Fibroblast of pulmonary artery (primary cell): ENCODE measurements at regions not wholly inside any gene's neighbourhood (a gene's known extent, or its start where the extent isn't known, plus 50 kb on each side); places are given as distances from the start of the nearest gene placed in this dataset.
"Not testable (repeated sequence)": the region's sequence is repeated elsewhere in the genome, so short reads cannot be mapped to it uniquely, and the experiment has no call there.

ENCODE experiments used
- DNase-seq: peaks from one replicate; pipeline ENCODE4 v3.0.0-alpha.2; 2010; ENCODE audit warnings: low read depth
- H3K4me3 ChIP-seq: replicated peaks from 2 replicates; pipeline ENCODE4 v1.5.1; 2011; ENCODE audit warnings: low read depth, mild to moderate bottlenecking, control low read depth, low read length, moderate library complexity
- TF ChIP-seq, protein P1 (sequence below): IDR thresholded peaks from 2 replicates; pipeline ENCODE4 v1.5.1; 2011; ENCODE audit warnings: mild to moderate bottlenecking, control low read depth, low read length, inconsistent platforms; ENCODE audit errors: missing control alignments

DNA sequence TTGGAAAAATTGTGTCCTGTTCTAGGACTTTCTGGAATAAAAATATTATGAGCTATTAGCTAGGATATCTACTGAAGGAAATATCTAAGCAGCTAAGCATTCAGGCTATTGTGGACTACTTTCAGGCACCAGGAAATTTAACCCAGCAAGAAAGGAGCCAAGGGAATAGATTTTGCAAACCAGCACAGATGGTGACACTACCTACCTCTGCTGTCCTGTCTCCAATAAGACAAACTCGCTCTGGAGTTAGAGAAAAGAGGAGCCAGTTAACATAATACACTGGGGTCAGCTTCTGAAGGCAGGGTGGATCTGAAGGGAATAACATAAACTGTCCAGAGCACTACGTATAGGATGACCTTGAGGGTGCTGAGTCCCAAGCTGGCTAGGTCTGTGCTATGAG, 223.7 kb upstream of the PRSS58 start:
- no peak for DNase-seq
- H3K4me3 ChIP-seq, result no peak overlapping the region
- TF ChIP-seq, protein P1, sequence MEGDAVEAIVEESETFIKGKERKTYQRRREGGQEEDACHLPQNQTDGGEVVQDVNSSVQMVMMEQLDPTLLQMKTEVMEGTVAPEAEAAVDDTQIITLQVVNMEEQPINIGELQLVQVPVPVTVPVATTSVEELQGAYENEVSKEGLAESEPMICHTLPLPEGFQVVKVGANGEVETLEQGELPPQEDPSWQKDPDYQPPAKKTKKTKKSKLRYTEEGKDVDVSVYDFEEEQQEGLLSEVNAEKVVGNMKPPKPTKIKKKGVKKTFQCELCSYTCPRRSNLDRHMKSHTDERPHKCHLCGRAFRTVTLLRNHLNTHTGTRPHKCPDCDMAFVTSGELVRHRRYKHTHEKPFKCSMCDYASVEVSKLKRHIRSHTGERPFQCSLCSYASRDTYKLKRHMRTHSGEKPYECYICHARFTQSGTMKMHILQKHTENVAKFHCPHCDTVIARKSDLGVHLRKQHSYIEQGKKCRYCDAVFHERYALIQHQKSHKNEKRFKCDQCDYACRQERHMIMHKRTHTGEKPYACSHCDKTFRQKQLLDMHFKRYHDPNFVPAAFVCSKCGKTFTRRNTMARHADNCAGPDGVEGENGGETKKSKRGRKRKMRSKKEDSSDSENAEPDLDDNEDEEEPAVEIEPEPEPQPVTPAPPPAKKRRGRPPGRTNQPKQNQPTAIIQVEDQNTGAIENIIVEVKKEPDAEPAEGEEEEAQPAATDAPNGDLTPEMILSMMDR, result no peak

DNA sequence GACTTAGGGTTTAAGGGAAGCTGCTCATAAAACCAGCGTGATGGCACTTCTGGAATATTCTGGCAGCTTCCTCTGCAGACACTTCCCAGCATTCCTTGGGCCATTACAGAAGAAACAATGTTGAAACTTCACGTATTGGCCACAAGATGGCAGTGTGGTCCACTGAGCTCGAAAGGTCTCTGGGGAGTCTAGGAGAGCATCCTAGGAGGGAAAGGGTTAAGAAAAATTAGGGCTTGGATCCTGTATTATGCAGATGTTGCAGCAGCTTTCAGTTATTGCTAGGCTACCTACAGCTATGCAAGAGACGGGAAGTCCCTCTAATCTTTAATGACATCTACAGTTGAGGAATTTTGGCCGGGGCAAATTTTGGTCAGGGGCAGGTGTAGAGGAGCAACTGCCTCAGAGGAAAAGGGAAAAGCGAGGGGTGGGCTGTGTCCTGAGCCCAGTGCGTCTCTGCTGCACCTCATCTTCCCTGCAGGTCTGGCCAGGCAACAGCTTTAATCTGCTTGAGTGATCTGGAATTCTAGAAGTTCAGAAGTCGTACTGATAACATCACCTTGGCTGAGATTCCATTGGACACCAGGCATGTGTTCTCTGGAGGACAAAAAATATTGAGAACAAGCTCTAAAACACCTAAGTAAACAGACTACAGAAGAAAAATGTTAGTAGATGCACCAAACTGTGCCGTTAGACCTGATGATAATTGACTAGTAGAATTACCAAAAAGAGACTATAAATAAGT, 220.8 kb upstream of the PRSS58 start:
- H3K4me3 ChIP-seq, result no peak overlapping the region
- TF ChIP-seq, protein P1, result peak; percentile 67
- DNase-seq, result peak; percentile 65

DNA sequence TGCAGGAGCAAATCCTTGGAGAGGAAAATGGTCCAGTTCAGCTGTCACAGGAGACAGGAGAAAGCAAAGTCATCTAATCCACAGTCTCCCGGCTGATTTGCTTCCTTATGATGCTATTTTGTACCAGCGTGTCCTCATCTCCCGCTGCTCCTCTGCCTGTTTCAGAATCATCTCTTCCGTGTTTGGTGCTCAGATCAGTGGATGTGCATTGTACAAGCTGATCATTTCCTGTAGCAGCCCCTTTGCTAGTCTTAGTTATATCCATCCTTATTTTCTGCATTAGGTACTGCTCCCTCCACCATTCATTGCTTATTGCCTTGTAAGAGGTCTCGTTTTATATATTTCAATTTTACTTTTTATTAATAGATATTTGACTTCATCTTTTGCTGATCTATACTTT, 219.9 kb upstream of the PRSS58 start:
- H3K4me3 ChIP-seq, DNase-seq: not testable (repeated sequence)

DNA sequence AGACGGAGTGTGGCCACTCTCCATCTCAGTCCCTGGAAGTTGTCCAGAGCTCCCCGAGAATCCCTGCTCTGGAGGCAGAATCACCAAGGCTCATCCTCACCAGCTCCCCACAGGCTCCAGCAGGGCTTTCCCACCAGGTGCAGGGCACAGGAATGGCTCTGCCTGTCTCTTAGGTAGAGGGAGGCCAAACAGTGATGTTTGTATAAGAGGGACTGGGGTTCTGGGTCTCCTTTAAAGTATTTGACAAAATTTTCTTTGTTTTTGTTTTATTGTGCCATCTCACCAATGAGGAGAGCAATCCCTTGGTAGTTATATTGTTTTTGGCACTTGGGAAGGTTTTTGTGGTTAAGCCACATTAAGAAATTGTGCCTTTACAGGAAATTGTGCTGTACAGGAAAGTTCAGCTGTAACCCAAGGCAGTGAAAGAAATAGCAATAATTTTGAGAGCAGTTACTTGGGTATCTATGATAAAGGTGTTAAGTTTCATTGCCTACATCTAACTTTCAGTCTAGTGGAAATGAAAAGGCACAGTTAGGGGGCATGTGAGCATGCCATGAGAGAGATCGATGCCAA, 219.3 kb upstream of the PRSS58 start:
- peak; percentile 58 for DNase-seq
- TF ChIP-seq, protein P1, result no peak

DNA sequence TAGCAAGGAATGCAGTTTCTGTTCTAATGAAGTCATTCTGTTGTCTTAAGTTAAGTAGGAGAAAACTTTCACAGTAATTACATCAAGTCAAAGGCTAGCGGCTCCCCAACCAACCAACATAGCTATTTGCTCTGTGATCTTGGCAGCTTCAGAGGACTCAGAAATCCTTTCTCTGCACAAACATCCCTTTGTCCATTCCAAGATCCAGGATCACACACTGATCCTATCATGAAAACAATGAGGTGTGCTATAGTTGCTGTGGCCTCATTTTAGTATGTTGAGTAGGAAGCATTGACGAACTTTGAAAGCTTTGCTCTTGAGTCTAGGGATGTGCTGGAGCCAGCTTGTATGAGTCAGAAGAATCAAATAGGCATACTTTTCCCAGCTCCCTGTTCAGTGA, 218.2 kb upstream of the PRSS58 start:
- H3K4me3 ChIP-seq, result no peak overlapping the region
- TF ChIP-seq, protein P1, result no peak
- DNase-seq, result no peak

More for the DNA sequence above, 219.3 kb upstream of the PRSS58 start:
- H3K4me3 ChIP-seq, result no peak overlapping the region

DNA sequence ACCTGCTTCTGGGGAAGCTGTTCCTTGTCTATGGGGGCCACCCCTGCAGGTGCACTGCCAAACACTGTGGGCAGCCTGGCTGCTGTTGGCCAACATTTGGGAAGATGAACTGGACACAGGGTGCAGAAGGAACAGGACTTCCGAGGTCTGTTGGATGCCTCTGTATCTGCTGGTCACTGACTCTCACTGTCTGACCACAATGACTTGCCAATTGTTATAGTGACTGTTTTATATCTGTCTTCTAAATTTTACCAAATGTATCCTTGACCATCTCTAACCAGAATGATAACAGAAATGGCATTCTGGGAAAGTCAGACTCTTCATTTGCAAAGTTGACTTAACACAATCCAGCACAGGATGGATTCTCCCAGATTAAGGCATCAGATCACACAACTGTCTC, 214.0 kb upstream of the PRSS58 start:
- H3K4me3 ChIP-seq, result no peak overlapping the region
- DNase-seq, result no peak
- TF ChIP-seq, protein P1, result no peak

DNA sequence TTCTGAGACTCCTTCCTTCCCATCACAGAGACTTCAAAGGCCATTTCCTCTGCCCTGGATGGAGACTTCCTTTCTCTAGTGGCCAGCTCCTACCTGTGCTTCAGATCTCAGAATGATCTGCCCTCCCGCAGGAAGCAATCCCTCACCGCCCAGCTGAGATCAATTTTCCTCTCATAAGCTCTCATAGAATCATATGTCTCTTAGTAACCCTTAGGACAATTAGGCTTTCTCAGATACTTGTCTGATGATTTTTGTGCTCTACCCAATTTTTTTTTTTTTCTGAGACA, 212.6 kb upstream of the PRSS58 start:
- TF ChIP-seq, protein P1, result no peak
- H3K4me3 ChIP-seq, result no peak overlapping the region
- DNase-seq, result no peak
